Breast epithelium (tissue), 4 donors: ENCODE measurements at regions not wholly inside any gene's neighbourhood (a gene's known extent, or its start where the extent isn't known, plus 50 kb on each side); places are given as distances from the start of the nearest gene placed in this dataset.

Experiments used
- DNase-seq, 2 donors: peaks; one replicate each; pipeline ENCODE4 v3.0.0-alpha.2; 2019; ENCODE audit warnings: low spot score in 2 of 2
- H3K27ac ChIP-seq, 2 donors: fragments of 200-600 bp; sonication (generic) in 1 of 2; one replicate each; pipeline ENCODE4 v1.5.1; 2016 to 2019; ENCODE audit warnings: mild to moderate bottlenecking in 1 of 2
- H3K27me3 ChIP-seq, 2 donors: fragments of 200-600 bp; sonication (generic) in 1 of 2; one replicate each; pipeline versions ENCODE4 v1.5.1 to v1.6.0; 2017 to 2019; ENCODE audit warnings: control low read depth in 1 of 2, mild to moderate bottlenecking in 1 of 2
- H3K36me3 ChIP-seq: fragments of 200-600 bp; one replicate; pipeline ENCODE4 v1.5.1; 2019
- H3K4me1 ChIP-seq, 2 donors: fragments of 200-600 bp; sonication (generic); one replicate each; pipeline ENCODE4 v1.5.1; 2016 to 2019; ENCODE audit warnings: control low read depth in 1 of 2
- H3K4me3 ChIP-seq, 3 donors: fragments of 200-600 bp; sonication (generic); 1 replicate in 2 of 3; 2 replicates in 1 of 3; pipeline ENCODE4 v1.5.1; 2016 to 2019; ENCODE audit warnings: mild to moderate bottlenecking in 3 of 3, moderate library complexity in 2 of 3
- H3K9me3 ChIP-seq, 2 donors: fragments of 200-600 bp; sonication (generic) in 1 of 2; one replicate each; pipeline ENCODE4 v1.5.1; 2016 to 2019; ENCODE audit warnings: control low read depth in 1 of 2
- POLR2A ChIP-seq: fragments of 450-650 bp; IDR thresholded peaks from one replicate; pipeline ENCODE4 v1.6.1; 2016; ENCODE audit warnings: antibody characterized with exemption, mild to moderate bottlenecking, moderate library complexity
- POLR2AphosphoS5 ChIP-seq, 3 donors: sonication (generic); formaldehyde crosslinking; IDR thresholded peaks; one replicate each; pipeline ENCODE4 v1.6.1; 2017; ENCODE audit warnings: antibody characterized with exemption in 3 of 3
- intact Hi-C: fragments of 100-400 bp; cut with DNase I; formaldehyde crosslinking; loops from one replicate; pipeline ENCODE4 v1.15.1; 2023; ENCODE audit warnings: low total_unique reads
- TF ChIP-seq, protein P1 (sequence below), 3 donors: fragments of 450-650 bp; IDR thresholded peaks; one replicate each; pipeline ENCODE4 v1.5.1; 2016 to 2017; ENCODE audit warnings: antibody characterized with exemption in 3 of 3, mild to moderate bottlenecking in 3 of 3, moderate library complexity in 3 of 3

DNA sequence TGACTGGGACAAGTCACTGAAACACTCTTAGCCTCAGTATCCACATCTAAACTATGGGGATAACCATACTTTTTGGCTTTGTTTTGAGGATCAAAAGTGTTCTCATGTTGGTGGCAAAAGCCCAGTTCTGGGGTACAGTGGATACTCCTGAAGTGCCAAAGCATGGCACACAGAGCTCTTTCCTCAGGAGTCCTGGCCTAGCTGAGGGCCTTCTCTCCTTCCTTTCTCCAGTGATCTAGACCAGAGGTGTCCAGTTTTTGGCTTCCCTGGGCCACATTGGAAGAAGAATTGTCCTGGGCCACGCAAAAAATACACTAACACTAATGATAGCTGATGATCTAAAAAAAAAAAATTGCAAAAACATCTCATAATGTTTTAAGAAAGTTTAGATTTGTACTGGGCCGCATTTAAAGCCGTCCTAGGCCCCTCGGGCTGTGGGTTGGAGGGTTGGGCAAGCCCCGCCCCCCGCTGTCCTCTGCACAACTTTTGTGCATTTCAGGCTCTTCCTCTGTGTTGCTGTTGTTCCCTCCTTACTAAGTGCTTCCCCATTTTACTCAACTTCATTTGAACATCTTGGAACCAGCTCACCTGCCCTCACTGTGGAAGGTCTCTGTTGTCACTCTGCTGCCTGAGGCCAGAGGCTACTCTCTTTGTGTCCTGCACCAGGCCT lies 337.0 kb downstream of the CYRIA start:
- DNase-seq = no peak
- Histone ChIP-seq H3K27me3 (no peaks in the 10 kb centered on the region), H3K9me3 (no peaks in the 10 kb centered on the region), H3K4me1 (no peaks in the 10 kb centered on the region), H3K4me3 (no peak overlapping the region), H3K27ac (no peak overlapping the region), H3K36me3 (no peaks in the 10 kb centered on the region)
- intact Hi-C loops = no loop called here
- TF ChIP-seq POLR2AphosphoS5 (IDR thresholded peaks at IDR 0.05) = no peak
- TF ChIP-seq POLR2A = no peak
- TF ChIP-seq, protein P1, sequence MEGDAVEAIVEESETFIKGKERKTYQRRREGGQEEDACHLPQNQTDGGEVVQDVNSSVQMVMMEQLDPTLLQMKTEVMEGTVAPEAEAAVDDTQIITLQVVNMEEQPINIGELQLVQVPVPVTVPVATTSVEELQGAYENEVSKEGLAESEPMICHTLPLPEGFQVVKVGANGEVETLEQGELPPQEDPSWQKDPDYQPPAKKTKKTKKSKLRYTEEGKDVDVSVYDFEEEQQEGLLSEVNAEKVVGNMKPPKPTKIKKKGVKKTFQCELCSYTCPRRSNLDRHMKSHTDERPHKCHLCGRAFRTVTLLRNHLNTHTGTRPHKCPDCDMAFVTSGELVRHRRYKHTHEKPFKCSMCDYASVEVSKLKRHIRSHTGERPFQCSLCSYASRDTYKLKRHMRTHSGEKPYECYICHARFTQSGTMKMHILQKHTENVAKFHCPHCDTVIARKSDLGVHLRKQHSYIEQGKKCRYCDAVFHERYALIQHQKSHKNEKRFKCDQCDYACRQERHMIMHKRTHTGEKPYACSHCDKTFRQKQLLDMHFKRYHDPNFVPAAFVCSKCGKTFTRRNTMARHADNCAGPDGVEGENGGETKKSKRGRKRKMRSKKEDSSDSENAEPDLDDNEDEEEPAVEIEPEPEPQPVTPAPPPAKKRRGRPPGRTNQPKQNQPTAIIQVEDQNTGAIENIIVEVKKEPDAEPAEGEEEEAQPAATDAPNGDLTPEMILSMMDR (IDR thresholded peaks at IDR 0.05) = no peak

DNA sequence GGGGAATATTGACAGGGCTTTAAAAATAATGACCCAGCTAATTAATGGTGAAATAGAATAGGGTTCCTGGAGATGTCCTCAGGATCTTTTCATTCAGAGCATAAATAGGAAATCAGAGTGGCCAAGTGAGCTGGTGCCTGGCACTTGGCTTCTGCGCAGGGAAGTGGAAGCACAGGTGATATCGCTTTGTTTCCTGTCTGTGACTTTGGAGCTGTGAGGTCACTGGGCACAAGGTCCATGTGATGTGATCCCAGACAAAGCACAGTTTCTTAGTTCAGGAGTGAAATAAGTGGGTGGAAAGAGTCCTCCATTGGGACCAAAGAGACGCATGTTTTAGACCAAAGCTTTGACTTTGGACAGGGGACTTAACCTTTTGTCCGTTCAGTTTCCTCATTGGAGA lies 338.3 kb downstream of the CYRIA start:
- no peak overlapping the region for H3K4me3 ChIP-seq
- TF ChIP-seq, protein P1 (IDR thresholded peaks at IDR 0.05) = no peak
- TF ChIP-seq POLR2A = no peak
- no peak for TF ChIP-seq POLR2AphosphoS5 (IDR thresholded peaks at IDR 0.05)
- H3K36me3 ChIP-seq = no peaks in the 10 kb centered on the region
- H3K4me1 ChIP-seq = no peaks in the 10 kb centered on the region
- DNase-seq = no peak
- no peaks in the 10 kb centered on the region for H3K9me3 ChIP-seq
- intact Hi-C loops = no loop called here
- H3K27ac ChIP-seq = no peak overlapping the region
- H3K27me3 ChIP-seq = no peaks in the 10 kb centered on the region

DNA sequence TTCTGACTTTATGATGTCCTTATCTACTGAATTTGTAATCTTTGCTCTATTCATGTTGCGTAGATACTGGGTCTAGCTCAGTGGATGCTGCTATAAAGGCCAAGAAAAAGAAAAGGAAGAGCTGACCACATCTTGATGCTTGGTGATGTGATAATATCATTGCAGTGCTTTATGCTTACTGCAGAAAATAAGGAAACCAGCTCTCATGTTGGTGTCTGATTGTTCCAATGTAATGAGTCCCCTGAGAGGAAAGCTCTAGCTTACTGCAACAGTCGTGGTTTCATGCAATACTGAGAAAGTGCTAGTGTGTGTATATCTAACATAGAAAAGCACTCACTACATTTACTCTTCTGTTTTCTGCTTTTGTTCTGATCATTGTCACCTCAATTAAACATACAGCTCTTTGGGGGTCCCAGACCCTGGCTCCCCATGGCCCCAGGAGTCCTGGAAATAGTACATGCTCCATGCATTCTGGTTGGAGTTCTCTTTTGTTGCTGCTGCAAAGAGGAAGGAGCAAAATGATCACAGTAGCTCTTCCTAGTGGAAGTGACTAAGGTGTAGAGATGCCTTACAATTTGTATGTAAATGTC lies 338.8 kb downstream of the CYRIA start:
- Histone ChIP-seq H3K4me1 (no peaks in the 10 kb centered on the region), H3K9me3 (no peaks in the 10 kb centered on the region), H3K27me3 (no peaks in the 10 kb centered on the region), H3K27ac (no peak overlapping the region), H3K4me3 (no peak overlapping the region), H3K36me3 (no peaks in the 10 kb centered on the region)
- DNase-seq = no peak
- no peak for TF ChIP-seq POLR2AphosphoS5 (IDR thresholded peaks at IDR 0.05)
- TF ChIP-seq, protein P1 (IDR thresholded peaks at IDR 0.05) = no peak
- TF ChIP-seq POLR2A = no peak
- intact Hi-C loops = no loop called here

DNA sequence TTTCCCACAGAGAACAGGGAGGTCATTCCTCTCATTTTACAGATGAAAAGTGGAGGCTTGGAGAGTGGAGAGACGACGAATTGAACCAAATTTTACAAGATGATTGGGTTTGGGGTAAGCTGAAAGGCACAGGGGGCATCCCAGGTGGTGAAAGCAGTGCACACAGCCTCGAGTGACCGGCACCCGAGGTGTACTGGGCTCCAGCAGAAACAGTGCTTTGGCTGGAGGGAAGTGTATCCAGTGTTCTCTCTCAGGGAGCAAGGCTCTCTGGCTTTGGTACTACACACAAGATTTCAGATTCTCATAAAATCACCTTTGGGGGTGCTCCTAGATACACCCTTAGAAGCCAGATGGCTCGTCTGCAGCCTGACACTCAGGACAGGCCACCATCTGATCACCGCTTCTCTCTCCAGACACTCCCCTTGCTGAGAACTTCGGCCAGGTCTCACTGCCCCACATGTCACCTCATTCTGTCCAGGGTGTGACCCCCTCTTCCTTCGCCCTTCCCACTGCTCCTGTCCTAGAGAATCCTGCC lies 339.6 kb downstream of the CYRIA start:
- TF ChIP-seq, protein P1 (IDR thresholded peaks at IDR 0.05) = no peak
- no peak for TF ChIP-seq POLR2AphosphoS5 (IDR thresholded peaks at IDR 0.05)
- TF ChIP-seq POLR2A = no peak
- DNase-seq = no peak
- no peaks in the 10 kb centered on the region for H3K9me3 ChIP-seq
- no peaks in the 10 kb centered on the region for H3K27me3 ChIP-seq
- H3K27ac ChIP-seq = no peak overlapping the region
- intact Hi-C loops = no loop called here
- H3K36me3 ChIP-seq = no peaks in the 10 kb centered on the region
- H3K4me1 ChIP-seq = no peaks in the 10 kb centered on the region
- no peak overlapping the region for H3K4me3 ChIP-seq
